Stomach (tissue), 4 donors: ENCODE measurements at regions not wholly inside any gene's neighbourhood (a gene's known extent, or its start where the extent isn't known, plus 50 kb on each side); places are given as distances from the start of the nearest gene placed in this dataset.

Experiments used
- EP300 ChIP-seq: sonication (generic); formaldehyde crosslinking; IDR thresholded peaks from one replicate; pipeline ENCODE4 v1.6.1; 2017; ENCODE audit warnings: antibody characterized with exemption
- POLR2A ChIP-seq, 4 donors: fragments of 450-650 bp; IDR thresholded peaks; one replicate each; pipeline ENCODE4 v1.6.1; 2016; ENCODE audit warnings: antibody characterized with exemption in 4 of 4, control low read depth in 2 of 4, mild to moderate bottlenecking in 1 of 4, moderate library complexity in 1 of 4
- POLR2AphosphoS5 ChIP-seq, 3 donors: sonication (generic); formaldehyde crosslinking; IDR thresholded peaks; one replicate each; pipeline ENCODE4 v1.6.1; 2016; ENCODE audit warnings: antibody characterized with exemption in 3 of 3
- TF ChIP-seq, protein P1 (sequence below), 7 experiments: fragments of 450-650 bp in 4 of 7; fragments of 200-600 bp in 3 of 7; sonication (generic) in 3 of 7; IDR thresholded peaks; one replicate each; pipeline ENCODE4 v1.5.1; 2016 to 2019; ENCODE audit warnings: antibody characterized with exemption in 7 of 7, control low read depth in 2 of 7, mild to moderate bottlenecking in 1 of 7

DNA sequence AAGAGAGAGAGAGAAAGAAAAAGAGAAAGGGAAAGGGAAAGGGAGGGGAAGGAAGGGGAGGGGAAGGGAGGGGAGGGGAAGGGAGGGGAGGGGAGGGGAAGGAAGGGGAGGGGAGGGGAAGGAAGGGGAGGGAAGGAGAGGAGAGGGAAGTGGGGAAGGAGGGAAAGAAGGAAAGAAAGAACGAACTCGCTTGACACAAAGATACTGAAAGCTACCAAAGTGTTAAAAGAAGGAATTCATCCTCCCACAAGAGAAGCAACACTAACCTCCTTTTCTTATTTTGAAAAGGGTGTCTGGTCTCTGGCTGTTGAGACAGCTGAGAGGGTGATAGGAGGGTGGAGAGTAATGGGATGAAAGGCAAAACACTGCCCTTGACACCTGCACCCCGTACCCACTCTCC lies 172.6 kb downstream of the SHANK2 start:
- TF ChIP-seq, protein P1, sequence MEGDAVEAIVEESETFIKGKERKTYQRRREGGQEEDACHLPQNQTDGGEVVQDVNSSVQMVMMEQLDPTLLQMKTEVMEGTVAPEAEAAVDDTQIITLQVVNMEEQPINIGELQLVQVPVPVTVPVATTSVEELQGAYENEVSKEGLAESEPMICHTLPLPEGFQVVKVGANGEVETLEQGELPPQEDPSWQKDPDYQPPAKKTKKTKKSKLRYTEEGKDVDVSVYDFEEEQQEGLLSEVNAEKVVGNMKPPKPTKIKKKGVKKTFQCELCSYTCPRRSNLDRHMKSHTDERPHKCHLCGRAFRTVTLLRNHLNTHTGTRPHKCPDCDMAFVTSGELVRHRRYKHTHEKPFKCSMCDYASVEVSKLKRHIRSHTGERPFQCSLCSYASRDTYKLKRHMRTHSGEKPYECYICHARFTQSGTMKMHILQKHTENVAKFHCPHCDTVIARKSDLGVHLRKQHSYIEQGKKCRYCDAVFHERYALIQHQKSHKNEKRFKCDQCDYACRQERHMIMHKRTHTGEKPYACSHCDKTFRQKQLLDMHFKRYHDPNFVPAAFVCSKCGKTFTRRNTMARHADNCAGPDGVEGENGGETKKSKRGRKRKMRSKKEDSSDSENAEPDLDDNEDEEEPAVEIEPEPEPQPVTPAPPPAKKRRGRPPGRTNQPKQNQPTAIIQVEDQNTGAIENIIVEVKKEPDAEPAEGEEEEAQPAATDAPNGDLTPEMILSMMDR (IDR thresholded peaks at IDR 0.05), result no peak
- TF ChIP-seq POLR2A (IDR thresholded peaks at IDR 0.05) (no peak), POLR2AphosphoS5 (IDR thresholded peaks at IDR 0.05) (no peak), EP300 (no peak)
